Astrocyte (in vitro differentiated cells and primary cell): ENCODE measurements at regions not wholly inside any gene's neighbourhood (a gene's known extent, or its start where the extent isn't known, plus 50 kb on each side); places are given as distances from the start of the nearest gene placed in this dataset.

Experiments
- EZH2 ChIP-seq: IDR thresholded peaks from 2 replicates; pipeline ENCODE4 v1.6.1; 2012; ENCODE audit warnings: mild to moderate bottlenecking, low read length, inconsistent platforms; ENCODE audit not compliant: insufficient read depth
- TF ChIP-seq, protein P1 (sequence below): IDR thresholded peaks from 2 replicates; pipeline ENCODE4 v1.5.1; 2011; ENCODE audit warnings: low read depth, mild to moderate bottlenecking, inconsistent platforms, low read length, moderate library complexity; ENCODE audit not compliant: insufficient read depth

- TF ChIP-seq, protein P1, sequence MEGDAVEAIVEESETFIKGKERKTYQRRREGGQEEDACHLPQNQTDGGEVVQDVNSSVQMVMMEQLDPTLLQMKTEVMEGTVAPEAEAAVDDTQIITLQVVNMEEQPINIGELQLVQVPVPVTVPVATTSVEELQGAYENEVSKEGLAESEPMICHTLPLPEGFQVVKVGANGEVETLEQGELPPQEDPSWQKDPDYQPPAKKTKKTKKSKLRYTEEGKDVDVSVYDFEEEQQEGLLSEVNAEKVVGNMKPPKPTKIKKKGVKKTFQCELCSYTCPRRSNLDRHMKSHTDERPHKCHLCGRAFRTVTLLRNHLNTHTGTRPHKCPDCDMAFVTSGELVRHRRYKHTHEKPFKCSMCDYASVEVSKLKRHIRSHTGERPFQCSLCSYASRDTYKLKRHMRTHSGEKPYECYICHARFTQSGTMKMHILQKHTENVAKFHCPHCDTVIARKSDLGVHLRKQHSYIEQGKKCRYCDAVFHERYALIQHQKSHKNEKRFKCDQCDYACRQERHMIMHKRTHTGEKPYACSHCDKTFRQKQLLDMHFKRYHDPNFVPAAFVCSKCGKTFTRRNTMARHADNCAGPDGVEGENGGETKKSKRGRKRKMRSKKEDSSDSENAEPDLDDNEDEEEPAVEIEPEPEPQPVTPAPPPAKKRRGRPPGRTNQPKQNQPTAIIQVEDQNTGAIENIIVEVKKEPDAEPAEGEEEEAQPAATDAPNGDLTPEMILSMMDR = no peak
- TF ChIP-seq EZH2 = no peak
Measured at GRCh38 chr16:52099382-52099781, 447.6 kb downstream of the TOX3 start.
